Osteoblast (primary cell): ENCODE measurements at regions not wholly inside any gene's neighbourhood (a gene's known extent, or its start where the extent isn't known, plus 50 kb on each side); places are given as distances from the start of the nearest gene placed in this dataset.

Experiments
- DNase-seq: peaks from one replicate; pipeline ENCODE4 v3.0.0; 2011; ENCODE audit warnings: low spot score, mixed read lengths; ENCODE audit not compliant: insufficient read length; ENCODE audit errors: missing footprints
- H2AFZ ChIP-seq: 2 replicates; pipeline ENCODE4 v1.6.0; 2011; ENCODE audit warnings: mild to moderate bottlenecking, low read length
- H3K27ac ChIP-seq: 2 replicates; pipeline ENCODE4 v1.5.1; 2011; ENCODE audit warnings: mild to moderate bottlenecking, low read depth, low read length, moderate library complexity
- H3K27me3 ChIP-seq: 2 replicates; pipeline ENCODE4 v1.6.0; 2012; ENCODE audit warnings: mild to moderate bottlenecking, control low read depth, inconsistent platforms, low read length, moderate library complexity; ENCODE audit not compliant: insufficient read depth
- H3K36me3 ChIP-seq: 2 replicates; pipeline ENCODE4 v1.5.1; 2011; ENCODE audit warnings: mild to moderate bottlenecking, low read length, control low read depth, moderate library complexity; ENCODE audit not compliant: insufficient read depth
- H3K4me1 ChIP-seq: 2 replicates; pipeline ENCODE4 v1.5.1; 2011; ENCODE audit warnings: mild to moderate bottlenecking, low read length, control low read depth, moderate library complexity; ENCODE audit not compliant: insufficient read depth
- H3K4me2 ChIP-seq: 2 replicates; pipeline ENCODE4 v1.6.0; 2011; ENCODE audit warnings: mild to moderate bottlenecking, low read length; ENCODE audit not compliant: insufficient read depth
- H3K4me3 ChIP-seq: fragments of 200-600 bp; sonication (generic); 3 replicates; pipeline ENCODE4 v1.5.1; 2012; ENCODE audit warnings: mild to moderate bottlenecking, low read length, inconsistent platforms; ENCODE audit not compliant: insufficient read depth
- H3K79me2 ChIP-seq: 2 replicates; pipeline ENCODE4 v1.6.0; 2012; ENCODE audit warnings: mild to moderate bottlenecking, low read length, control low read depth, inconsistent platforms; ENCODE audit not compliant: insufficient read depth
- H3K9me3 ChIP-seq: 2 replicates; pipeline ENCODE4 v1.5.1; 2011; ENCODE audit warnings: low read depth, low read length, control low read depth
- H4K20me1 ChIP-seq: 2 replicates; pipeline ENCODE4 v1.6.0; 2012; ENCODE audit warnings: mild to moderate bottlenecking, low read length, control low read depth; ENCODE audit not compliant: insufficient read depth
- CTCF ChIP-seq: IDR thresholded peaks from 2 replicates; pipeline ENCODE4 v1.5.1; 2011; ENCODE audit warnings: mild to moderate bottlenecking, low read depth, low read length, moderate library complexity; ENCODE audit errors: extremely low read depth

GRCh38 chr2:51855683-51856082 is 823.8 kb upstream of the NRXN1 start:
- no peak overlapping the region for H3K27ac ChIP-seq
- H4K20me1 ChIP-seq, result no peaks in the 10 kb centered on the region
- H3K4me1 ChIP-seq, result no peaks in the 10 kb centered on the region
- no peaks in the 10 kb centered on the region for H3K9me3 ChIP-seq
- no peaks in the 10 kb centered on the region for H3K27me3 ChIP-seq
- no peak overlapping the region for H3K4me3 ChIP-seq
- H3K36me3 ChIP-seq, result no peaks in the 10 kb centered on the region
- no peaks in the 10 kb centered on the region for H3K79me2 ChIP-seq
- TF ChIP-seq CTCF, result no peak
- no peak for DNase-seq
- H2AFZ ChIP-seq, result no peak overlapping the region
- H3K4me2 ChIP-seq, result no peak overlapping the region

- no peak for DNase-seq
- no peak for TF ChIP-seq CTCF
- H3K9me3 ChIP-seq, result no peaks in the 10 kb centered on the region
- no peaks in the 10 kb centered on the region for H3K4me1 ChIP-seq
- no peak overlapping the region for H3K4me2 ChIP-seq
- H3K79me2 ChIP-seq, result no peaks in the 10 kb centered on the region
- H3K4me3 ChIP-seq, result no peak overlapping the region
- H4K20me1 ChIP-seq, result no peaks in the 10 kb centered on the region
- H3K36me3 ChIP-seq, result no peaks in the 10 kb centered on the region
- no peaks in the 10 kb centered on the region for H3K27me3 ChIP-seq
- H2AFZ ChIP-seq, result no peak overlapping the region
- no peak overlapping the region for H3K27ac ChIP-seq
These were observed 814.9 kb upstream of the NRXN1 start for GRCh38 chr2:51846796-51847195.

- DNase-seq, result no peak
- Histone ChIP-seq H3K4me2 (no peak overlapping the region), H2AFZ (no peak overlapping the region), H3K9me3 (no peaks in the 10 kb centered on the region), H3K27ac (no peak overlapping the region), H3K36me3 (no peaks in the 10 kb centered on the region), H3K27me3 (no peaks in the 10 kb centered on the region), H3K4me3 (no peak overlapping the region), H3K79me2 (no peaks in the 10 kb centered on the region), H4K20me1 (no peaks in the 10 kb centered on the region), H3K4me1 (no peaks in the 10 kb centered on the region)
- TF ChIP-seq CTCF, result no peak
These were observed 814.1 kb upstream of the NRXN1 start for GRCh38 chr2:51846018-51846417.

GRCh38 chr2:51844596-51844995 is 812.7 kb upstream of the NRXN1 start:
- Histone ChIP-seq H3K4me2 (no peak overlapping the region), H2AFZ (no peak overlapping the region), H3K4me1 (no peaks in the 10 kb centered on the region), H3K36me3 (no peaks in the 10 kb centered on the region), H3K27me3 (no peaks in the 10 kb centered on the region), H3K9me3 (no peaks in the 10 kb centered on the region), H3K4me3 (no peak overlapping the region), H3K79me2 (no peaks in the 10 kb centered on the region), H3K27ac (no peak overlapping the region), H4K20me1 (no peaks in the 10 kb centered on the region)
- no peak for TF ChIP-seq CTCF
- no peak for DNase-seq
